Gastrocnemius medialis (tissue), 4 donors: ENCODE measurements at regions not wholly inside any gene's neighbourhood (a gene's known extent, or its start where the extent isn't known, plus 50 kb on each side); places are given as distances from the start of the nearest gene placed in this dataset.

Experiments
- ATAC-seq, 2 donors: fragments of 150-250 bp; one replicate each; pipeline ENCODE4 v1.9.1; 2016
- DNase-seq, 2 donors: peaks; one replicate each; pipeline ENCODE4 v3.0.0-alpha.2; 2019
- H3K27ac ChIP-seq, 4 donors: fragments of 200-600 bp; sonication (generic); 1 replicate in 1 of 4; 2 replicates in 3 of 4; pipeline ENCODE4 v1.5.1; 2016 to 2018; ENCODE audit warnings: mild to moderate bottlenecking in 2 of 4, moderate library complexity in 1 of 4
- H3K27me3 ChIP-seq, 3 donors: fragments of 200-600 bp; sonication (generic) in 2 of 3; 1 replicate in 1 of 3; 2 replicates in 2 of 3; pipeline versions ENCODE4 v1.5.1 to v1.6.0; 2016 to 2019; ENCODE audit warnings: mild to moderate bottlenecking in 1 of 3, moderate library complexity in 1 of 3
- H3K36me3 ChIP-seq, 2 donors: fragments of 200-600 bp; sonication (generic) in 1 of 2; one replicate each; pipeline ENCODE4 v1.5.1; 2017 to 2018
- H3K4me1 ChIP-seq, 2 donors: fragments of 200-600 bp; sonication (generic) in 1 of 2; one replicate each; pipeline ENCODE4 v1.5.1; 2016 to 2017; ENCODE audit warnings: mild to moderate bottlenecking in 2 of 2
- H3K4me3 ChIP-seq, 4 donors: fragments of 200-600 bp; sonication (generic) in 3 of 4; 1 replicate in 1 of 4; 2 replicates in 3 of 4; pipeline ENCODE4 v1.5.1; 2016 to 2019; ENCODE audit warnings: mild to moderate bottlenecking in 2 of 4
- H3K9me3 ChIP-seq, 3 donors: fragments of 200-600 bp; sonication (generic) in 2 of 3; 1 replicate in 1 of 3; 2 replicates in 2 of 3; pipeline ENCODE4 v1.5.1; 2016 to 2019
- POLR2A ChIP-seq, 2 donors: fragments of 450-650 bp; IDR thresholded peaks; one replicate each; pipeline ENCODE4 v1.6.1; 2017; ENCODE audit warnings: antibody characterized with exemption in 2 of 2, mild to moderate bottlenecking in 2 of 2, moderate library complexity in 2 of 2
- in situ Hi-C, 4 donors: fragments of 200-750 bp; cut with MboI; loops; one replicate each; pipeline versions ENCODE4 v1.15.0 to v1.8.0; 2017; ENCODE audit warnings: low sequenced_read_pairs in 4 of 4
- intact Hi-C: fragments of 100-400 bp; cut with DNase I; formaldehyde crosslinking; loops from one replicate; pipeline ENCODE4 v1.15.1; 2023; ENCODE audit warnings: low total_unique reads
- TF ChIP-seq, protein P1 (sequence below), 5 experiments: fragments of 450-650 bp in 3 of 5; fragments of 200-600 bp in 2 of 5; sonication (generic) in 2 of 5; IDR thresholded peaks in 4 of 5; conservative IDR thresholded peaks in 1 of 5; 1 replicate in 4 of 5; 2 replicates in 1 of 5; pipeline ENCODE4 v1.5.1; 2016 to 2019; ENCODE audit warnings: antibody characterized with exemption in 5 of 5, mild to moderate bottlenecking in 3 of 5, moderate library complexity in 3 of 5

DNA sequence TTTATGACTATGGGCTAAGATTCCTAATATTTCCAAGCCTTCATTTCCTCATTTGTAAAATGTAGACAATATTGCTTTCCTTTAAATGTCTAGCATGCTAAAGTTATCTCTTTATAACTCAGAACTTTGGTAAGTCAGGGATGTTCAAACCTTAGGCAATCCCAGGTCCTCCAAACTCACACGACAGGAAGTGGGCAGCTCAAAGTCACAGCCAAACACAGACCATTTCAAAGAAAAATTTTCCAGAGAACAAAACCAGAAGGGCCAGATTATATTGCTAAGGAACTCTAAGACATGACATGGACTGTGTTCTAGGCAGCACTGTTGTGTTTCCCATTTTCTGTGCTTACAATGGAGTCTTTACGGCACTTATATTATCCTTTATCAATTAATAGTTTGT, 87.8 kb upstream of the DYNC1I1 start:
- H3K4me3 ChIP-seq = no peak overlapping the region
- in situ Hi-C loops (loop anchor here in 3 of 4 donors (5.0 to 10.0 kb wide), 4 partner anchors 90 to 157 kb away; partner anchors contain the start of gene PDK4 (in 2 of the 3)), intact Hi-C loops (loop anchor here (1.0 to 10.0 kb wide), 3 partner anchors 88 to 1170 kb away; partner anchors contain the start of gene PDK4)
- no peak for ATAC-seq
- no peak for TF ChIP-seq POLR2A (IDR thresholded peaks at IDR 0.05)
- TF ChIP-seq, protein P1, sequence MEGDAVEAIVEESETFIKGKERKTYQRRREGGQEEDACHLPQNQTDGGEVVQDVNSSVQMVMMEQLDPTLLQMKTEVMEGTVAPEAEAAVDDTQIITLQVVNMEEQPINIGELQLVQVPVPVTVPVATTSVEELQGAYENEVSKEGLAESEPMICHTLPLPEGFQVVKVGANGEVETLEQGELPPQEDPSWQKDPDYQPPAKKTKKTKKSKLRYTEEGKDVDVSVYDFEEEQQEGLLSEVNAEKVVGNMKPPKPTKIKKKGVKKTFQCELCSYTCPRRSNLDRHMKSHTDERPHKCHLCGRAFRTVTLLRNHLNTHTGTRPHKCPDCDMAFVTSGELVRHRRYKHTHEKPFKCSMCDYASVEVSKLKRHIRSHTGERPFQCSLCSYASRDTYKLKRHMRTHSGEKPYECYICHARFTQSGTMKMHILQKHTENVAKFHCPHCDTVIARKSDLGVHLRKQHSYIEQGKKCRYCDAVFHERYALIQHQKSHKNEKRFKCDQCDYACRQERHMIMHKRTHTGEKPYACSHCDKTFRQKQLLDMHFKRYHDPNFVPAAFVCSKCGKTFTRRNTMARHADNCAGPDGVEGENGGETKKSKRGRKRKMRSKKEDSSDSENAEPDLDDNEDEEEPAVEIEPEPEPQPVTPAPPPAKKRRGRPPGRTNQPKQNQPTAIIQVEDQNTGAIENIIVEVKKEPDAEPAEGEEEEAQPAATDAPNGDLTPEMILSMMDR (IDR thresholded peaks at IDR 0.05 in 4 of 5, conservative IDR thresholded peaks at IDR 0.05 in 1 of 5) = no peak
- no peaks in the 10 kb centered on the region for H3K27me3 ChIP-seq
- H3K9me3 ChIP-seq = no peaks in the 10 kb centered on the region
- H3K27ac ChIP-seq = peak overlapping the region in 3 of 4 donors; percentile 54 to 65 (median 57)
- H3K4me1 ChIP-seq = peaks cover 20 to 41% of the 10 kb centered on the region in 2 donors
- no peak for DNase-seq
- H3K36me3 ChIP-seq = no peaks in the 10 kb centered on the region

- in situ Hi-C loops = loop anchor here in 3 of 4 donors (5.0 to 10.0 kb wide), 4 partner anchors 89 to 157 kb away; partner anchors contain the start of gene PDK4 (in 2 of the 3)
Observed at GRCh38 chr7:95684037-95684436, 87.7 kb upstream of the PDK4 start.

DNA sequence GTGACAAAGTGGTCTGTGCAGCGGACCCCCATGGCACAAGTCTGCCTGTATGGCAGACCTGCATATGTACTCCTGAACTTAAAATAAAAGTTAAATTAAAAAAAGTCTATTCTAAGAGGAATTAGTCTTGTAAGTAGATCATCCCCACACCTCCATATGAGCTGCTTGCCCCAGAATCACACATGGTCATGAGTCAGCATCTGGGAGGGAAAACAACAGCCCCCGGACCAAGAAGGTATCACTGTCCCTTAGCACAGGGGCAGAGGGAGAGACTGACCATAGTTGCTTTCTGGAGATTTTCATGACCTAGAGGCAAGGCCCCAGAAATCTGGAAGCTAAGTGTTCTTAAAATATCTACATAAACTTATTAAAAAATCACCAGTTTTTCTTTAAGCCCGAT, 86.6 kb upstream of the PDK4 start:
- peak in 1 of 2 donors; percentile 18 for DNase-seq
- Histone ChIP-seq H3K36me3 (no peaks in the 10 kb centered on the region), H3K9me3 (no peaks in the 10 kb centered on the region), H3K4me3 (no peak overlapping the region), H3K27ac (peak overlapping the region in 3 of 4 donors; percentile 21 to 65 (median 54)), H3K27me3 (no peaks in the 10 kb centered on the region), H3K4me1 (peaks cover 14 to 32% of the 10 kb centered on the region in 2 donors)
- ATAC-seq = no peak
- in situ Hi-C loops = loop anchor here in 3 of 4 donors (5.0 to 10.0 kb wide), 4 partner anchors 88 to 156 kb away; partner anchors contain the start of gene PDK4 (in 2 of the 3)
- intact Hi-C loops = loop anchor here (10.0 kb wide), 1 partner anchor 1168 kb away; no protein-coding TSS in a partner anchor
- TF ChIP-seq, protein P1 (IDR thresholded peaks at IDR 0.05 in 4 of 5, conservative IDR thresholded peaks at IDR 0.05 in 1 of 5) = no peak
- peak in 1 of 2 donors; percentile 64 for TF ChIP-seq POLR2A (IDR thresholded peaks at IDR 0.05)

More at GRCh38 chr7:95684037-95684436, 87.7 kb upstream of the PDK4 start:
- DNase-seq = no peak
- no peaks in the 10 kb centered on the region for H3K9me3 ChIP-seq
- H3K27ac ChIP-seq = peak overlapping the region; percentile 7 to 65 (median 56)
- TF ChIP-seq POLR2A (IDR thresholded peaks at IDR 0.05) = no peak
- TF ChIP-seq, protein P1 (IDR thresholded peaks at IDR 0.05 in 4 of 5, conservative IDR thresholded peaks at IDR 0.05 in 1 of 5) = peak; percentile 47 to 67 (median 65)
- no peak overlapping the region for H3K4me3 ChIP-seq
- peak; percentile 39 to 67 for ATAC-seq
- H3K4me1 ChIP-seq = peaks cover 18 to 37% of the 10 kb centered on the region in 2 donors
- H3K36me3 ChIP-seq = no peaks in the 10 kb centered on the region
- H3K27me3 ChIP-seq = no peaks in the 10 kb centered on the region
- intact Hi-C loops = loop anchor here (1.0 to 10.0 kb wide), 3 partner anchors 88 to 1169 kb away; partner anchors contain the start of gene PDK4

DNA sequence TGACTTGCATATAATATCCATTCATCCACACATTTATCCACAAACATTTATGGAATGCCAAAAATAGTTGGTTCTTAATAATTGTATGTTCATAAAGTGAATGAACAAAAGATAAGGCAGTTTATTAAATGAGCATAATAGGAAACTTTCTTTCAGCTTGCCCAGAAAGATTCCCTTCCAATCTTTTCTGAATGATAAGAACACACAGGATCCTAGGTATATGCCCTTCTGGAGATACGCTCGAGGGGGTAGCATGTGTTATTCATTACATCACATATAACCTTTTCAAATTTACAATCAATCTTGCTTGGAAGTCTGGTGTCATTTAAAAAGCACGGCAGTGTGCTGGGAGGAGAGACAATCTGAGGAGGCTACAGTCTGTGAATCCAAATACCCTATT, 80.4 kb upstream of the PDK4 start:
- in situ Hi-C loops = no loop called here
- no peak overlapping the region for H3K27ac ChIP-seq
- H3K9me3 ChIP-seq = no peaks in the 10 kb centered on the region
- DNase-seq (no peak), ATAC-seq (no peak)
- TF ChIP-seq POLR2A (IDR thresholded peaks at IDR 0.05) = no peak
- TF ChIP-seq, protein P1 (IDR thresholded peaks at IDR 0.05 in 4 of 5, conservative IDR thresholded peaks at IDR 0.05 in 1 of 5) = no peak
- H3K4me3 ChIP-seq = no peak overlapping the region
- peaks cover 0 to 6% of the 10 kb centered on the region in 2 donors for H3K4me1 ChIP-seq
- no peaks in the 10 kb centered on the region for H3K36me3 ChIP-seq
- H3K27me3 ChIP-seq = no peaks in the 10 kb centered on the region
- intact Hi-C loops = no loop called here
